AG08396 (cell line): ENCODE measurements at regions not wholly inside any gene's neighbourhood (a gene's known extent, or its start where the extent isn't known, plus 50 kb on each side); places are given as distances from the start of the nearest gene placed in this dataset.
A peak's percentile ranks its signal among the peaks of the same experiment; 100 is the strongest.
"Not testable (repeated sequence)": the region's sequence is repeated elsewhere in the genome, so short reads cannot be mapped to it uniquely, and the experiment has no call there.

ENCODE experiments used
- DNase-seq: peaks from one replicate; pipeline ENCODE4 v3.0.0; 2012; ENCODE audit warnings: low spot score, mixed read lengths

GRCh38 chr4:126991965-126992364, 640.8 kb upstream of the INTU start:
- no peak for DNase-seq

- no peak for DNase-seq
Observed at GRCh38 chr4:126992910-126993309, 639.8 kb upstream of the INTU start.

GRCh38 chr4:126993351-126993750, 639.4 kb upstream of the INTU start:
- DNase-seq = no peak

- no peak for DNase-seq
Observed at GRCh38 chr4:126995235-126995634, 637.5 kb upstream of the INTU start.

- DNase-seq = no peak
Observed at GRCh38 chr4:127000110-127000509, 632.6 kb upstream of the INTU start.

GRCh38 chr4:127000846-127001245, 631.9 kb upstream of the INTU start:
- DNase-seq = no peak

- DNase-seq = no peak
Observed at GRCh38 chr4:127001933-127002332, 630.8 kb upstream of the INTU start.

GRCh38 chr4:127006446-127006877, 626.3 kb upstream of the INTU start:
- DNase-seq = no peak

GRCh38 chr4:127007305-127007704, 625.5 kb upstream of the INTU start:
- DNase-seq = no peak

GRCh38 chr4:127012549-127012948, 620.2 kb upstream of the INTU start:
- DNase-seq = no peak

GRCh38 chr4:127015667-127016117, 617.1 kb upstream of the INTU start:
- no peak for DNase-seq

GRCh38 chr4:127018381-127018780, 614.4 kb upstream of the INTU start:
- no peak for DNase-seq

GRCh38 chr4:127020831-127021230, 611.9 kb upstream of the INTU start:
- not testable (repeated sequence) for DNase-seq

GRCh38 chr4:127036296-127036695, 596.5 kb upstream of the INTU start:
- DNase-seq = no peak

- no peak for DNase-seq
Observed at GRCh38 chr4:127045861-127046260, 586.9 kb upstream of the INTU start.

GRCh38 chr4:127047930-127048329, 584.8 kb upstream of the INTU start:
- DNase-seq = no peak

- DNase-seq = no peak
Observed at GRCh38 chr4:127048376-127049044, 584.2 kb upstream of the INTU start.

- no peak for DNase-seq
Observed at GRCh38 chr4:127049526-127049925, 583.2 kb upstream of the INTU start.

- DNase-seq = no peak
Observed at GRCh38 chr4:127052742-127053141, 580.0 kb upstream of the INTU start.

GRCh38 chr4:127055357-127055756, 577.4 kb upstream of the INTU start:
- DNase-seq = peak; percentile 16

GRCh38 chr4:127069675-127070074, 563.1 kb upstream of the INTU start:
- DNase-seq = no peak

GRCh38 chr4:127071443-127071842, 561.3 kb upstream of the INTU start:
- DNase-seq = no peak

GRCh38 chr4:127080141-127080540, 552.6 kb upstream of the INTU start:
- no peak for DNase-seq

- DNase-seq = no peak
Observed at GRCh38 chr4:127081041-127081440, 551.7 kb upstream of the INTU start.
